Prostate gland (tissue), 2 donors: ENCODE measurements at regions not wholly inside any gene's neighbourhood (a gene's known extent, or its start where the extent isn't known, plus 50 kb on each side); places are given as distances from the start of the nearest gene placed in this dataset.

Experiments
- DNase-seq: peaks from one replicate; pipeline ENCODE4 v3.0.0-alpha.2; 2019; ENCODE audit warnings: low spot score
- H3K27ac ChIP-seq, 2 donors: fragments of 200-600 bp; sonication (generic); 2 replicates each; pipeline ENCODE4 v1.5.1; 2017 to 2019
- H3K27me3 ChIP-seq: fragments of 200-600 bp; sonication (generic); replicated peaks from 2 replicates; pipeline ENCODE4 v1.5.1; 2019; ENCODE audit not compliant: insufficient read depth
- H3K36me3 ChIP-seq, 2 donors: fragments of 200-600 bp; sonication (generic); 1 replicate in 1 of 2; 2 replicates in 1 of 2; pipeline versions ENCODE4 v1.5.1 to v1.8.1; 2017 to 2019
- H3K4me1 ChIP-seq: fragments of 200-600 bp; sonication (generic); replicated peaks from 2 replicates; pipeline ENCODE4 v1.5.1; 2019
- H3K4me3 ChIP-seq, 2 donors: fragments of 200-600 bp; sonication (generic); 2 replicates each; pipeline ENCODE4 v1.5.1; 2017 to 2019
- H3K9me3 ChIP-seq: fragments of 200-600 bp; sonication (generic); 2 replicates; pipeline ENCODE4 v1.5.1; 2017
- CTCF ChIP-seq, 4 experiments: fragments of 200-600 bp in 2 of 4; fragments of 450-650 bp in 2 of 4; sonication (generic) in 2 of 4; IDR thresholded peaks; 1 replicate in 3 of 4; 2 replicates in 1 of 4; pipeline ENCODE4 v1.5.1; 2016 to 2019; ENCODE audit warnings: antibody characterized with exemption in 4 of 4, mild to moderate bottlenecking in 2 of 4, moderate library complexity in 2 of 4
- POLR2A ChIP-seq: fragments of 450-650 bp; IDR thresholded peaks from one replicate; pipeline ENCODE4 v1.6.1; 2016; ENCODE audit warnings: antibody characterized with exemption, mild to moderate bottlenecking
- POLR2AphosphoS5 ChIP-seq: sonication (generic); formaldehyde crosslinking; IDR thresholded peaks from one replicate; pipeline ENCODE4 v1.6.1; 2017; ENCODE audit warnings: antibody characterized with exemption
- WGBS: methylation state at CpG from one replicate; pipeline ENCODE4 v1.1.5; 2018; 5-methylcytosine and 5-hydroxymethylcytosine counted together
- intact Hi-C: fragments of 100-400 bp; cut with DNase I; formaldehyde crosslinking; loops from one replicate; pipeline ENCODE4 v1.14.2; 2022

- no peak overlapping the region for H3K4me3 ChIP-seq
- 38% methylated on average over 2 of the region's 2 CpGs for WGBS
- no peaks in the 10 kb centered on the region for H3K36me3 ChIP-seq
- intact Hi-C loops = no loop called here
- TF ChIP-seq CTCF (IDR thresholded peaks at IDR 0.05) (no peak), POLR2AphosphoS5 (no peak)
- no peaks in the 10 kb centered on the region for H3K27me3 ChIP-seq
- H3K4me1 ChIP-seq = no peaks in the 10 kb centered on the region
- H3K27ac ChIP-seq = no peak overlapping the region
- DNase-seq = no peak
- H3K9me3 ChIP-seq = no peaks in the 10 kb centered on the region
Measured at GRCh38 chrY:8035653-8036052, 1124.1 kb upstream of the AMELY start.

DNA sequence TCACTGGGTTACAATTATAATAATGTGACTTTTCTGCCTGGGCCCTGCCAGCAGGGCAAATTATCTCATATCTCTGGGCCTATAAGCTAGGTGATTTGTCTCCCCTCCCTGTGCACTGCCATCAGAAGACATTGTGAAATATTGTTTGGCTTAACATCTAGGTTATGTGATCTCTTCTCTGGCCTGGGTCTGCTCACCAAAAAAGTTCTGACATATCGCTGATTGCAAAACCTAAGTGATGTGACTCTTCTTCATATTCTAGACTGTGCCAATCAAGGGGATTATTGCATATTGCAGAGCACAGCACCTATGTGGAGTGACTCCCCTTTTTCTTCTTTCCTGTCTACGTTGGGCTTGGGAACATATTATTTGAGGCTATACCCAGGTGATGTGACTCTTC lies 1123.1 kb upstream of the AMELY start:
- H3K4me3 ChIP-seq = no peak overlapping the region
- intact Hi-C loops = no loop called here
- H3K4me1 ChIP-seq = no peaks in the 10 kb centered on the region
- H3K36me3 ChIP-seq = no peaks in the 10 kb centered on the region
- no peak overlapping the region for H3K27ac ChIP-seq
- WGBS = 96% methylated on average over 2 of the region's 2 CpGs
- DNase-seq = no peak
- no peaks in the 10 kb centered on the region for H3K9me3 ChIP-seq
- TF ChIP-seq POLR2AphosphoS5 = no peak
- no peak for TF ChIP-seq POLR2A
- no peak for TF ChIP-seq CTCF (IDR thresholded peaks at IDR 0.05)
- no peaks in the 10 kb centered on the region for H3K27me3 ChIP-seq

GRCh38 chrY:8033200-8033599 lies 1121.6 kb upstream of the AMELY start:
- no peak overlapping the region for H3K27ac ChIP-seq
- no peak overlapping the region for H3K4me3 ChIP-seq
- H3K27me3 ChIP-seq = no peaks in the 10 kb centered on the region
- intact Hi-C loops = no loop called here
- H3K4me1 ChIP-seq = no peaks in the 10 kb centered on the region
- H3K9me3 ChIP-seq = no peaks in the 10 kb centered on the region
- 65% methylated on average over 2 of the region's 2 CpGs for WGBS
- H3K36me3 ChIP-seq = no peaks in the 10 kb centered on the region
- no peak for TF ChIP-seq POLR2AphosphoS5
- no peak for DNase-seq

DNA sequence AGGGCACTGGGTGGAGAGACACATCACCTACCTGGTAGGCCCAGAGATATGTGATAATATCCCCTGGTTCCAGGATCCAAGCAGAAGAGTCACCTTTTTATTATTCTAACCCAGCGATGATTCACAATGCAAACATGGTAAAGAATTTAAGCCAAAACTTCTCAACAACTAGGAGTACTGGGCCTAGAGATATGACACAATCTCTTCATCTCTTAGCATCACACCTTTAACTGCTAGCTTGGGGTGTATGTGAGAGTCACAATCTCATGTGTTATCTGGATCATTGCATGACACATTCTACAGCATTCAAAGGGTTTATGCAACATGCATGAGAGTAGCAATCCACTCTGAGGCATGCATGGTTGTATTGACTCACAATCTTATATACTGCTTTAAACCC lies 1109.0 kb upstream of the AMELY start:
- intact Hi-C loops = no loop called here
- Histone ChIP-seq H3K4me1 (no peaks in the 10 kb centered on the region), H3K27ac (no peak overlapping the region), H3K27me3 (no peaks in the 10 kb centered on the region), H3K4me3 (no peak overlapping the region), H3K36me3 (no peaks in the 10 kb centered on the region), H3K9me3 (no peaks in the 10 kb centered on the region)
- no peak for TF ChIP-seq POLR2A
- no peak for TF ChIP-seq POLR2AphosphoS5
- TF ChIP-seq CTCF (IDR thresholded peaks at IDR 0.05) = no peak
- 63% methylated on average over 1 of the region's 1 CpG for WGBS
- no peak for DNase-seq

GRCh38 chrY:8011515-8011914 lies 1100.0 kb upstream of the AMELY start:
- intact Hi-C loops = no loop called here
- 75% methylated on average over 3 of the region's 3 CpGs for WGBS

More at GRCh38 chrY:8011515-8011914, 1100.0 kb upstream of the AMELY start:
- Histone ChIP-seq H3K27me3 (no peaks in the 10 kb centered on the region), H3K27ac (no peak overlapping the region), H3K4me1 (no peaks in the 10 kb centered on the region), H3K36me3 (no peaks in the 10 kb centered on the region), H3K9me3 (no peaks in the 10 kb centered on the region), H3K4me3 (no peak overlapping the region)
- no peak for DNase-seq
- TF ChIP-seq POLR2AphosphoS5 (no peak), POLR2A (no peak), CTCF (IDR thresholded peaks at IDR 0.05) (no peak)
